Gastroesophageal sphincter (tissue), 4 donors: ENCODE measurements at regions not wholly inside any gene's neighbourhood (a gene's known extent, or its start where the extent isn't known, plus 50 kb on each side); places are given as distances from the start of the nearest gene placed in this dataset.

ENCODE experiments used
- ATAC-seq: fragments of 150-250 bp; one replicate; pipeline ENCODE4 v1.9.1; 2016; ENCODE audit warnings: mild to moderate bottlenecking, moderate library complexity
- H3K27ac ChIP-seq, 4 donors: fragments of 200-600 bp; sonication (generic) in 3 of 4; 1 replicate in 3 of 4; 2 replicates in 1 of 4; pipeline ENCODE4 v1.5.1; 2016 to 2019
- H3K27me3 ChIP-seq: fragments of 200-600 bp; sonication (generic); one replicate; pipeline ENCODE4 v1.5.1; 2019
- H3K36me3 ChIP-seq, 2 donors: fragments of 200-600 bp; sonication (generic); one replicate each; pipeline ENCODE4 v1.5.1; 2019; ENCODE audit warnings: control low read depth in 1 of 2
- H3K4me1 ChIP-seq, 3 donors: fragments of 200-600 bp; sonication (generic); 1 replicate in 2 of 3; 2 replicates in 1 of 3; pipeline ENCODE4 v1.5.1; 2016 to 2019; ENCODE audit warnings: control low read depth in 2 of 3
- H3K4me3 ChIP-seq, 2 donors: fragments of 200-600 bp; sonication (generic); one replicate each; pipeline ENCODE4 v1.5.1; 2019; ENCODE audit warnings: mild to moderate bottlenecking in 1 of 2, moderate library complexity in 1 of 2
- H3K9me3 ChIP-seq, 3 donors: fragments of 200-600 bp; sonication (generic); one replicate each; pipeline ENCODE4 v1.5.1; 2017 to 2019; ENCODE audit warnings: control low read depth in 2 of 3
- CTCF ChIP-seq, 4 experiments: fragments of 200-600 bp in 2 of 4; fragments of 450-650 bp in 2 of 4; sonication (generic) in 1 of 4; IDR thresholded peaks; one replicate each; pipeline ENCODE4 v1.5.1; 2017 to 2019; ENCODE audit warnings: antibody characterized with exemption in 4 of 4, mild to moderate bottlenecking in 2 of 4, moderate library complexity in 2 of 4
- EP300 ChIP-seq: sonication (generic); formaldehyde crosslinking; IDR thresholded peaks from one replicate; pipeline ENCODE4 v1.6.1; 2017; ENCODE audit warnings: antibody characterized with exemption, mild to moderate bottlenecking
- POLR2A ChIP-seq, 2 donors: fragments of 450-650 bp; IDR thresholded peaks; one replicate each; pipeline ENCODE4 v1.6.1; 2017; ENCODE audit warnings: antibody characterized with exemption in 2 of 2, mild to moderate bottlenecking in 2 of 2, moderate library complexity in 1 of 2
- POLR2AphosphoS5 ChIP-seq: sonication (generic); formaldehyde crosslinking; IDR thresholded peaks from one replicate; pipeline ENCODE4 v1.6.1; 2017; ENCODE audit warnings: antibody characterized with exemption
- WGBS, 2 donors: methylation state at CpG; one replicate each; pipeline ENCODE4 v1.1.5; 2018; ENCODE audit warnings: low coverage in 1 of 2; 5-methylcytosine and 5-hydroxymethylcytosine counted together

DNA sequence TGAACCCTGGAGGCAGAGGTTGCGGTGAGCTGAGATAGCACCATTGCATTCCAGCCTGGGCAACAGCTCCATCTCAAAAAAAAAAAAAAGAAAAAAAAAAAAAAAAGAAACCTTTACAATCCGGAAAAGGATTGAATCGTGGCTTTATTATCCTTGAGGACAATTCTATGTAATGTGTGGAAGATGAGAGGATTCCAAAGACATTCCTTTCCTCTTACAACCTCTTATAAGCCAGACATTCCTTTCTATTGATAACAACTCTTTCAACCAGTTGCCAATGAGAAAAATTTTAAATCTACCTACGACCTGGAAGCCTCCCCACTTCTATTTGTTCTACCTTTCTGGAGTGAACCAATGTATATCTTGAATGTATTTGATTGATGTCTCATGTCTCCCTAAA lies 91.2 kb upstream of the EEF1E1 start:
- Histone ChIP-seq H3K36me3 (no peaks in the 10 kb centered on the region), H3K4me1 (no peaks in the 10 kb centered on the region), H3K27ac (no peak overlapping the region), H3K9me3 (no peaks in the 10 kb centered on the region), H3K27me3 (peaks cover 23% of the 10 kb centered on the region), H3K4me3 (no peak overlapping the region)
- ATAC-seq: no peak
- no peak for TF ChIP-seq POLR2A (IDR thresholded peaks at IDR 0.05)
- no peak for TF ChIP-seq CTCF (IDR thresholded peaks at IDR 0.05)
- no peak for TF ChIP-seq POLR2AphosphoS5
- TF ChIP-seq EP300: no peak
- 86 to 88% methylated on average over 3 of the region's 4 CpGs for WGBS, 2 donors

DNA sequence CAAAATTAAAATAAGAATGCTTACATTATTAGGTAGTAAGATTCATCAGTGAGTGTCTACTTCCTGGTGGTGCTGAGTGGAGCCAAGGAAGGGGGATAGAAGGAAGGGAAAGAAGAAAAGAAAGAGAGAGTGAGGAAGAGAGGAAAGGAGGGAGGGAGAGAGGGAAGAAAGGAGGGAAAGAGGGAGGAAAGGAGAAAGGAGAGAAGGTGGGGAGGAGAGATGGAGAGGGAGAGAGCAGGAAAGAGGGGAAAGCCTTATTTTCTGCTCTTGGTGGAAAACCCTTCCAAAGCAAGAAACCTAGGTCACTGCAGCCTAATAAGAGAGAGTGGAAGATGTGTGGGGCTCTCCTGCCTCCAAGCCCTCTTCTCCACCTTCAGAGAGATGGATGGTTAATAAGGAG lies 90.2 kb upstream of the EEF1E1 start:
- no peak for TF ChIP-seq POLR2AphosphoS5
- no peak overlapping the region for H3K27ac ChIP-seq
- no peaks in the 10 kb centered on the region for H3K9me3 ChIP-seq
- no peaks in the 10 kb centered on the region for H3K4me1 ChIP-seq
- H3K27me3 ChIP-seq: peaks cover 30% of the 10 kb centered on the region
- no peak overlapping the region for H3K4me3 ChIP-seq
- ATAC-seq: no peak
- H3K36me3 ChIP-seq: no peaks in the 10 kb centered on the region

GRCh38 chr6:8192067-8192466 lies 89.7 kb upstream of the EEF1E1 start:
- no peak overlapping the region for H3K4me3 ChIP-seq
- no peak for ATAC-seq
- no peaks in the 10 kb centered on the region for H3K4me1 ChIP-seq
- TF ChIP-seq POLR2A (IDR thresholded peaks at IDR 0.05): no peak
- no peak for TF ChIP-seq POLR2AphosphoS5
- TF ChIP-seq EP300: no peak
- no peak for TF ChIP-seq CTCF (IDR thresholded peaks at IDR 0.05)
- H3K27me3 ChIP-seq: peaks cover 33% of the 10 kb centered on the region
- no peaks in the 10 kb centered on the region for H3K36me3 ChIP-seq
- no peaks in the 10 kb centered on the region for H3K9me3 ChIP-seq
- H3K27ac ChIP-seq: no peak overlapping the region
- 45 to 49% methylated on average over 4 to 5 of the region's 5 CpGs for WGBS, 2 donors

DNA sequence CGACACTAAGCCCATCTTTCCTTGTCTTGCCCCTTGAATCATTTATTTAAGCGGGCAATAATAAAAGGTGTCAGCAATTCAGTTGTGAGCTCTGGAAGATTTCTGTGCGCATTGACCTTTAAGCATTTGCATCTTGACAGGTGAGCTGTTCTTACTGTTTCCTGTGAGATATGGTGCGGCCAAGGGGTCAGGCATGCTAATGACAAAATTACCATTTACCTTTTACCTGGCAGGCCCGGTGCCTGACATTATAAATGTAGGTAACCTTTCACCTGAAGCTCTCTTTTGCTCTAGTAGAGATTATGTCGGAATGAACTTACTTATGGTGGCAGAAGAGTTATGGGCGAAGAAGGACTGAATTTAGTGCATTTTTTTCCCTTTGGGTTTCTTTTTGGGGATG lies 89.3 kb upstream of the EEF1E1 start:
- Histone ChIP-seq H3K27me3 (peaks cover 33% of the 10 kb centered on the region), H3K4me1 (no peaks in the 10 kb centered on the region), H3K36me3 (no peaks in the 10 kb centered on the region), H3K9me3 (no peaks in the 10 kb centered on the region), H3K4me3 (no peak overlapping the region), H3K27ac (no peak overlapping the region)
- no peak for TF ChIP-seq POLR2AphosphoS5
- no peak for TF ChIP-seq CTCF (IDR thresholded peaks at IDR 0.05)
- no peak for TF ChIP-seq POLR2A (IDR thresholded peaks at IDR 0.05)
- TF ChIP-seq EP300: no peak
- 44 to 48% methylated on average over 6 to 7 of the region's 7 CpGs for WGBS, 2 donors
- no peak for ATAC-seq

- H3K27me3 ChIP-seq: peaks cover 43% of the 10 kb centered on the region
- no peak for ATAC-seq
- H3K4me1 ChIP-seq: no peaks in the 10 kb centered on the region
- H3K9me3 ChIP-seq: no peaks in the 10 kb centered on the region
- no peak overlapping the region for H3K4me3 ChIP-seq
- no peak for TF ChIP-seq CTCF (IDR thresholded peaks at IDR 0.05)
- no peak overlapping the region for H3K27ac ChIP-seq
- H3K36me3 ChIP-seq: no peaks in the 10 kb centered on the region
- WGBS, 2 donors: 73 to 83% methylated on average over 2 of the region's 2 CpGs
Observed at GRCh38 chr6:8187209-8187608, 84.9 kb upstream of the EEF1E1 start.
